Bronchial epithelial cell (primary cell): ENCODE measurements at regions not wholly inside any gene's neighbourhood (a gene's known extent, or its start where the extent isn't known, plus 50 kb on each side); places are given as distances from the start of the nearest gene placed in this dataset.

ENCODE experiments used
- DNase-seq: peaks from one replicate; pipeline ENCODE4 v3.0.0-alpha.2; 2010; ENCODE audit warnings: low read depth
- FAIRE-seq: peaks from 2 replicates; lab custom pipeline; 2011; peaks lifted over from hg19 to GRCh38; lab: Jason Lieb, UNC
- H3K27me3 ChIP-seq: 2 replicates; pipeline ENCODE4 v1.5.1; 2011; ENCODE audit warnings: low read length; ENCODE audit not compliant: control insufficient read depth, insufficient read depth
- H3K36me3 ChIP-seq: 2 replicates; pipeline ENCODE4 v1.5.1; 2011; ENCODE audit warnings: low read length; ENCODE audit not compliant: control insufficient read depth, insufficient read depth
- H3K4me3 ChIP-seq: 2 replicates; pipeline ENCODE4 v1.5.1; 2011; ENCODE audit warnings: mild to moderate bottlenecking, low read depth, low read length, control low read depth
- CTCF ChIP-seq: IDR thresholded peaks from 2 replicates; pipeline ENCODE4 v1.5.1; 2011; ENCODE audit warnings: mild to moderate bottlenecking, moderate library complexity, low read length, control low read depth, inconsistent platforms; ENCODE audit not compliant: insufficient read depth, severe bottlenecking

- TF ChIP-seq CTCF = no peak
- H3K36me3 ChIP-seq = no peaks in the 10 kb centered on the region
- H3K4me3 ChIP-seq = no peak overlapping the region
- H3K27me3 ChIP-seq = no peaks in the 10 kb centered on the region
- FAIRE-seq = no peak
- DNase-seq = no peak
Observed at GRCh38 chr1:48057249-48057648, 60.1 kb upstream of the TRABD2B start.

- no peak for TF ChIP-seq CTCF
- Histone ChIP-seq H3K36me3 (no peaks in the 10 kb centered on the region), H3K27me3 (no peaks in the 10 kb centered on the region), H3K4me3 (no peak overlapping the region)
- DNase-seq (no peak), FAIRE-seq (no peak)
Observed at GRCh38 chr1:48055876-48056764, 58.9 kb upstream of the TRABD2B start.

GRCh38 chr1:48054232-48054631 is 57.0 kb upstream of the TRABD2B start:
- no peak overlapping the region for H3K4me3 ChIP-seq
- FAIRE-seq (no peak), DNase-seq (no peak)
- H3K36me3 ChIP-seq = no peaks in the 10 kb centered on the region
- TF ChIP-seq CTCF = no peak
- H3K27me3 ChIP-seq = no peaks in the 10 kb centered on the region

- Histone ChIP-seq H3K36me3 (no peaks in the 10 kb centered on the region), H3K4me3 (no peak overlapping the region), H3K27me3 (no peaks in the 10 kb centered on the region)
- no peak for FAIRE-seq
- TF ChIP-seq CTCF = no peak
- DNase-seq = no peak
Observed at GRCh38 chr1:48052923-48053291, 55.7 kb upstream of the TRABD2B start.

GRCh38 chr1:48051466-48052126 is 54.4 kb upstream of the TRABD2B start:
- Histone ChIP-seq H3K4me3 (no peak overlapping the region), H3K36me3 (no peaks in the 10 kb centered on the region), H3K27me3 (no peaks in the 10 kb centered on the region)
- no peak for FAIRE-seq
- no peak for DNase-seq
- TF ChIP-seq CTCF = no peak
